ENCODE measurements at regions not wholly inside any gene's neighbourhood (a gene's known extent, or its start where the extent isn't known, plus 50 kb on each side); places are given as distances from the start of the nearest gene placed in this dataset.

GRCh38 chr12:42978708-42979107 lies 389.2 kb upstream of the PRICKLE1 start:
- H3K4me3 ChIP-seq (ENCODE audit: low read depth, low read length), result no peak overlapping the region
- no peak for TF ChIP-seq CTCF (IDR thresholded peaks at IDR 0.05; ENCODE audit: low read depth, low read length, missing control alignments)
- DNase-seq (ENCODE audit: low read depth), result no peak

GRCh38 chr12:42977451-42978230 lies 388.1 kb upstream of the PRICKLE1 start:
- H3K4me3 ChIP-seq (ENCODE audit: low read depth, low read length), result no peak overlapping the region
- TF ChIP-seq CTCF (IDR thresholded peaks at IDR 0.05; ENCODE audit: low read depth, low read length, missing control alignments), result no peak
- DNase-seq (ENCODE audit: low read depth), result no peak

- no peak overlapping the region for H3K4me3 ChIP-seq (ENCODE audit: low read depth, low read length)
- TF ChIP-seq CTCF (IDR thresholded peaks at IDR 0.05; ENCODE audit: low read depth, low read length, missing control alignments), result no peak
- no peak for DNase-seq (ENCODE audit: low read depth)
Observed at GRCh38 chr12:42976620-42977019, 387.1 kb upstream of the PRICKLE1 start.

- no peak overlapping the region for H3K4me3 ChIP-seq (ENCODE audit: low read depth, low read length)
- DNase-seq (ENCODE audit: low read depth), result no peak
- no peak for TF ChIP-seq CTCF (IDR thresholded peaks at IDR 0.05; ENCODE audit: low read depth, low read length, missing control alignments)
Observed at GRCh38 chr12:42976122-42976521, 386.6 kb upstream of the PRICKLE1 start.

GRCh38 chr12:42969355-42969754 lies 379.8 kb upstream of the PRICKLE1 start:
- TF ChIP-seq CTCF (IDR thresholded peaks at IDR 0.05; ENCODE audit: low read depth, low read length, missing control alignments), result no peak
- no peak overlapping the region for H3K4me3 ChIP-seq (ENCODE audit: low read depth, low read length)
- DNase-seq (ENCODE audit: low read depth), result no peak

GRCh38 chr12:42968426-42968825 lies 378.9 kb upstream of the PRICKLE1 start:
- H3K4me3 ChIP-seq (ENCODE audit: low read depth, low read length), result no peak overlapping the region
- no peak for DNase-seq (ENCODE audit: low read depth)
- no peak for TF ChIP-seq CTCF (IDR thresholded peaks at IDR 0.05; ENCODE audit: low read depth, low read length, missing control alignments)

GRCh38 chr12:42967850-42968249 lies 378.3 kb upstream of the PRICKLE1 start:
- no peak for TF ChIP-seq CTCF (IDR thresholded peaks at IDR 0.05; ENCODE audit: low read depth, low read length, missing control alignments)

More at GRCh38 chr12:42967850-42968249, 378.3 kb upstream of the PRICKLE1 start:
- H3K4me3 ChIP-seq (ENCODE audit: low read depth, low read length), result no peak overlapping the region
- no peak for DNase-seq (ENCODE audit: low read depth)
